ENCODE measurements at regions not wholly inside any gene's neighbourhood (a gene's known extent, or its start where the extent isn't known, plus 50 kb on each side); places are given as distances from the start of the nearest gene placed in this dataset.
"Not testable (repeated sequence)": the region's sequence is repeated elsewhere in the genome, so short reads cannot be mapped to it uniquely, and the experiment has no call there.

- intact Hi-C loops (cut with DNase I), result no loop called here
- 89% methylated on average over 2 of the region's 2 CpGs for WGBS
- DNase-seq (ENCODE audit: extremely low spot score), result no peak
- Histone ChIP-seq H3K27ac (replicated peaks in 1 of 4) (no peak overlapping the region), H3K27me3 (no peaks in the 10 kb centered on the region), H3K4me1 (peaks cover 0 to 1% (median under 1%) of the 10 kb centered on the region in 4 donors), H3K36me3 (no peaks in the 10 kb centered on the region), H3K4me3 (no peak overlapping the region), H3K9me3 (no peaks in the 10 kb centered on the region)
- TF ChIP-seq POLR2A (IDR thresholded peaks at IDR 0.05; ENCODE audit: low read depth), result no peak
- no peak for TF ChIP-seq EP300 (IDR thresholded peaks at IDR 0.05)
- no peak for TF ChIP-seq CTCF (IDR thresholded peaks at IDR 0.05)
- TF ChIP-seq POLR2AphosphoS5 (IDR thresholded peaks at IDR 0.05), result no peak
Observed at GRCh38 chr13:50291611-50292010, 276.4 kb downstream of the KCNRG start.

- no peaks in the 10 kb centered on the region for H3K27me3 ChIP-seq
- no peak overlapping the region for H3K27ac ChIP-seq (replicated peaks in 1 of 4)
- WGBS, result 71% methylated on average over 1 of the region's 1 CpG
- TF ChIP-seq EP300 (IDR thresholded peaks at IDR 0.05) (no peak), CTCF (IDR thresholded peaks at IDR 0.05) (no peak), POLR2A (IDR thresholded peaks at IDR 0.05; ENCODE audit: low read depth) (no peak), POLR2AphosphoS5 (IDR thresholded peaks at IDR 0.05) (no peak)
- intact Hi-C loops (cut with DNase I), result no loop called here
- no peak for DNase-seq (ENCODE audit: extremely low spot score)
- no peaks in the 10 kb centered on the region for H3K9me3 ChIP-seq
- H3K4me1 ChIP-seq, result no peaks in the 10 kb centered on the region
- H3K36me3 ChIP-seq, result no peaks in the 10 kb centered on the region
- no peak overlapping the region for H3K4me3 ChIP-seq
Observed at GRCh38 chr13:50292081-50292480, 276.8 kb downstream of the KCNRG start.

GRCh38 chr13:50294425-50294824 is 279.2 kb downstream of the KCNRG start:
- H3K9me3 ChIP-seq; intact Hi-C loops (cut with DNase I); H3K36me3 ChIP-seq; H3K27ac ChIP-seq (replicated peaks in 1 of 4); H3K4me3 ChIP-seq; H3K4me1 ChIP-seq; H3K27me3 ChIP-seq; DNase-seq (ENCODE audit: extremely low spot score): not testable (repeated sequence)
- 93% methylated on average over 4 of the region's 4 CpGs for WGBS

GRCh38 chr13:50299546-50300249 is 284.5 kb downstream of the KCNRG start:
- Histone ChIP-seq H3K27me3 (no peaks in the 10 kb centered on the region), H3K9me3 (no peaks in the 10 kb centered on the region), H3K4me3 (no peak overlapping the region), H3K4me1 (no peaks in the 10 kb centered on the region), H3K36me3 (no peaks in the 10 kb centered on the region), H3K27ac (replicated peaks in 1 of 4) (no peak overlapping the region)
- intact Hi-C loops (cut with DNase I), result no loop called here
- no peak for DNase-seq (ENCODE audit: extremely low spot score)
- WGBS, result 97% methylated on average over 3 of the region's 3 CpGs
- TF ChIP-seq POLR2AphosphoS5 (IDR thresholded peaks at IDR 0.05), result no peak
- no peak for TF ChIP-seq EP300 (IDR thresholded peaks at IDR 0.05)
- TF ChIP-seq CTCF (IDR thresholded peaks at IDR 0.05), result no peak
- no peak for TF ChIP-seq POLR2A (IDR thresholded peaks at IDR 0.05; ENCODE audit: low read depth)

GRCh38 chr13:50303963-50304721 is 288.9 kb downstream of the KCNRG start:
- intact Hi-C loops (cut with DNase I), result no loop called here
- 93% methylated on average over 5 of the region's 5 CpGs for WGBS
- Histone ChIP-seq H3K4me1 (peaks cover 0 to 2% (median 2%) of the 10 kb centered on the region in 4 donors), H3K36me3 (no peaks in the 10 kb centered on the region), H3K9me3 (no peaks in the 10 kb centered on the region), H3K27ac (replicated peaks in 1 of 4) (no peak overlapping the region), H3K27me3 (no peaks in the 10 kb centered on the region), H3K4me3 (no peak overlapping the region)
- TF ChIP-seq EP300 (IDR thresholded peaks at IDR 0.05) (no peak), POLR2A (IDR thresholded peaks at IDR 0.05; ENCODE audit: low read depth) (no peak), CTCF (IDR thresholded peaks at IDR 0.05) (no peak), POLR2AphosphoS5 (IDR thresholded peaks at IDR 0.05) (no peak)
- DNase-seq (ENCODE audit: extremely low spot score), result no peak

All from esophagus muscularis mucosa (tissue), 4 donors.